Spinal cord (tissue), 9 donors: ENCODE measurements at regions not wholly inside any gene's neighbourhood (a gene's known extent, or its start where the extent isn't known, plus 50 kb on each side); places are given as distances from the start of the nearest gene placed in this dataset.
"Not testable (repeated sequence)": the region's sequence is repeated elsewhere in the genome, so short reads cannot be mapped to it uniquely, and the experiment has no call there.

Source experiments
- DNase-seq, 6 donors: peaks; one replicate each; pipeline versions ENCODE4 v3.0.0 to v3.0.0-alpha.2; 2013 to 2015; ENCODE audit warnings: low spot score in 6 of 6, low read depth in 4 of 6
- H3K27ac ChIP-seq: one replicate; pipeline ENCODE4 v1.5.1; 2013; ENCODE audit warnings: low read depth, low read length, control low read depth
- H3K27me3 ChIP-seq: one replicate; pipeline ENCODE4 v1.6.1; 2013; ENCODE audit warnings: low read length; ENCODE audit not compliant: control insufficient read depth, insufficient read depth
- H3K36me3 ChIP-seq: one replicate; pipeline ENCODE4 v1.6.1; 2013; ENCODE audit warnings: low read length; ENCODE audit not compliant: control insufficient read depth, insufficient read depth
- H3K4me1 ChIP-seq: one replicate; pipeline ENCODE4 v1.6.1; 2013; ENCODE audit warnings: low read length; ENCODE audit not compliant: control insufficient read depth, insufficient read depth
- H3K4me3 ChIP-seq: one replicate; pipeline ENCODE4 v1.5.1; 2013; ENCODE audit warnings: low read depth, low read length, control low read depth
- H3K9me3 ChIP-seq: one replicate; pipeline ENCODE4 v1.6.1; 2013; ENCODE audit warnings: low read length; ENCODE audit not compliant: control insufficient read depth, insufficient read depth
- WGBS: methylation state at CpG from one replicate; pipeline ENCODE4 v1.1.5; 2013; ENCODE audit warnings: missing lambda C conversion rate; ENCODE audit not compliant: insufficient coverage; 5-methylcytosine and 5-hydroxymethylcytosine counted together
- donor health status: healthy.

GRCh38 chr9:134545215-134545542 lies 96.4 kb upstream of the COL5A1 start:
- no peak overlapping the region for H3K4me3 ChIP-seq
- no peak for DNase-seq
- H3K27me3 ChIP-seq: no peaks in the 10 kb centered on the region
- WGBS: 78% methylated on average over 7 of the region's 7 CpGs
- no peaks in the 10 kb centered on the region for H3K9me3 ChIP-seq
- H3K36me3 ChIP-seq: no peaks in the 10 kb centered on the region
- H3K27ac ChIP-seq: peak overlapping the region; percentile 90
- H3K4me1 ChIP-seq: peaks cover 57% of the 10 kb centered on the region

- peak overlapping the region; percentile 90 for H3K27ac ChIP-seq
- peak in 2 of 6 donors; percentile 25 to 46 for DNase-seq
These were observed 95.9 kb upstream of the COL5A1 start for GRCh38 chr9:134545543-134546245.

GRCh38 chr9:134546246-134546731 lies 95.3 kb upstream of the COL5A1 start:
- H3K36me3 ChIP-seq: no peaks in the 10 kb centered on the region
- peak in 2 of 6 donors; percentile 73 to 83 for DNase-seq
- H3K4me1 ChIP-seq: peaks cover 47% of the 10 kb centered on the region
- H3K27ac ChIP-seq: peak overlapping the region; percentile 90
- H3K4me3 ChIP-seq: no peak overlapping the region
- H3K27me3 ChIP-seq: no peaks in the 10 kb centered on the region
- 26% methylated on average over 14 of the region's 14 CpGs for WGBS
- no peaks in the 10 kb centered on the region for H3K9me3 ChIP-seq

More at GRCh38 chr9:134545543-134546245, 95.9 kb upstream of the COL5A1 start:
- no peaks in the 10 kb centered on the region for H3K9me3 ChIP-seq
- no peaks in the 10 kb centered on the region for H3K36me3 ChIP-seq
- H3K27me3 ChIP-seq: no peaks in the 10 kb centered on the region
- no peak overlapping the region for H3K4me3 ChIP-seq
- H3K4me1 ChIP-seq: peaks cover 52% of the 10 kb centered on the region
- 30% methylated on average over 25 of the region's 29 CpGs for WGBS

- Histone ChIP-seq H3K36me3 (no peaks in the 10 kb centered on the region), H3K27me3 (no peaks in the 10 kb centered on the region), H3K4me1 (peaks cover 49% of the 10 kb centered on the region), H3K4me3 (no peak overlapping the region), H3K27ac (peak overlapping the region; percentile 90), H3K9me3 (no peaks in the 10 kb centered on the region)
- 68% methylated on average over 6 of the region's 10 CpGs for WGBS
- no peak for DNase-seq
These were observed 94.9 kb upstream of the COL5A1 start for GRCh38 chr9:134546746-134547145.

- Histone ChIP-seq H3K36me3 (no peaks in the 10 kb centered on the region), H3K4me1 (peaks cover 56% of the 10 kb centered on the region), H3K4me3 (no peak overlapping the region), H3K27me3 (no peaks in the 10 kb centered on the region), H3K9me3 (no peaks in the 10 kb centered on the region), H3K27ac (peak overlapping the region; percentile 90)
- 95% methylated on average over 31 of the region's 36 CpGs for WGBS
- no peak for DNase-seq
These were observed 94.2 kb upstream of the COL5A1 start for GRCh38 chr9:134547161-134548100.

- no peak overlapping the region for H3K27ac ChIP-seq
- H3K27me3 ChIP-seq: no peaks in the 10 kb centered on the region
- peaks cover 59% of the 10 kb centered on the region for H3K4me1 ChIP-seq
- WGBS: 87% methylated on average over 8 of the region's 8 CpGs
- no peaks in the 10 kb centered on the region for H3K9me3 ChIP-seq
- H3K4me3 ChIP-seq: no peak overlapping the region
- DNase-seq: no peak
- H3K36me3 ChIP-seq: no peaks in the 10 kb centered on the region
These were observed 93.4 kb upstream of the COL5A1 start for GRCh38 chr9:134548185-134548584.

GRCh38 chr9:134548618-134549017 lies 93.0 kb upstream of the COL5A1 start:
- DNase-seq: no peak
- WGBS: 93% methylated on average over 16 of the region's 17 CpGs
- Histone ChIP-seq H3K4me3 (no peak overlapping the region), H3K27ac (no peak overlapping the region), H3K36me3 (no peaks in the 10 kb centered on the region), H3K4me1 (peaks cover 61% of the 10 kb centered on the region), H3K9me3 (no peaks in the 10 kb centered on the region), H3K27me3 (no peaks in the 10 kb centered on the region)

GRCh38 chr9:134549336-134549735 lies 92.3 kb upstream of the COL5A1 start:
- Histone ChIP-seq H3K4me1 (peaks cover 58% of the 10 kb centered on the region), H3K9me3 (no peaks in the 10 kb centered on the region), H3K27ac (no peak overlapping the region), H3K36me3 (no peaks in the 10 kb centered on the region), H3K4me3 (no peak overlapping the region), H3K27me3 (no peaks in the 10 kb centered on the region)
- no peak for DNase-seq
- WGBS: 91% methylated on average over 8 of the region's 13 CpGs

- 100% methylated on average over 2 of the region's 7 CpGs for WGBS
- not testable (repeated sequence) for H3K27ac ChIP-seq, H3K36me3 ChIP-seq, H3K27me3 ChIP-seq, H3K4me3 ChIP-seq, DNase-seq, H3K9me3 ChIP-seq
- peaks cover 58% of the 10 kb centered on the region for H3K4me1 ChIP-seq
These were observed 91.5 kb upstream of the COL5A1 start for GRCh38 chr9:134550081-134550480.
